Pulmonary artery endothelial cell (primary cell): ENCODE measurements at regions not wholly inside any gene's neighbourhood (a gene's known extent, or its start where the extent isn't known, plus 50 kb on each side); places are given as distances from the start of the nearest gene placed in this dataset.

Source experiments
- DNase-seq: peaks from one replicate; pipeline ENCODE4 v3.0.0-alpha.2; 2011; ENCODE audit warnings: low read depth, low spot score

DNA sequence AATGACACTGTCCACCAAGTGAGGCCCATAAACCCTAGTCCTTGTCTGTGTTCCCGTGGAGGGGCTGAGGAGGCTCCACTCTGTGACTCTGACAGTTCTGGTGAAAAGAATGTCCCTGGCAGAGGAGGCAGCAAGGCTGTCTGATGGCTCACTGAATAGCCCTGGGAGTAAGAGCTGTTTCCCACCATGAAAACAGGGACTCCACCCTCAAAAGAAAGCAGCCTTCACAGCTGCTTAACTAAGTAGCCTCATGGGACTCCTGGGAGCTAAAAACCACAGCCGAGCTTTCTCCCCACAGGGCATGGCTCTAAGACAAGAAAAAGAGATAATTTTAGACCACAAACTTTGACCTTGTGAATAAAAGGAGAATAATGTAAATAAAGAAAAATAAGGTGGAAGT is 135.1 kb upstream of the FRY start:
- no peak for DNase-seq

DNA sequence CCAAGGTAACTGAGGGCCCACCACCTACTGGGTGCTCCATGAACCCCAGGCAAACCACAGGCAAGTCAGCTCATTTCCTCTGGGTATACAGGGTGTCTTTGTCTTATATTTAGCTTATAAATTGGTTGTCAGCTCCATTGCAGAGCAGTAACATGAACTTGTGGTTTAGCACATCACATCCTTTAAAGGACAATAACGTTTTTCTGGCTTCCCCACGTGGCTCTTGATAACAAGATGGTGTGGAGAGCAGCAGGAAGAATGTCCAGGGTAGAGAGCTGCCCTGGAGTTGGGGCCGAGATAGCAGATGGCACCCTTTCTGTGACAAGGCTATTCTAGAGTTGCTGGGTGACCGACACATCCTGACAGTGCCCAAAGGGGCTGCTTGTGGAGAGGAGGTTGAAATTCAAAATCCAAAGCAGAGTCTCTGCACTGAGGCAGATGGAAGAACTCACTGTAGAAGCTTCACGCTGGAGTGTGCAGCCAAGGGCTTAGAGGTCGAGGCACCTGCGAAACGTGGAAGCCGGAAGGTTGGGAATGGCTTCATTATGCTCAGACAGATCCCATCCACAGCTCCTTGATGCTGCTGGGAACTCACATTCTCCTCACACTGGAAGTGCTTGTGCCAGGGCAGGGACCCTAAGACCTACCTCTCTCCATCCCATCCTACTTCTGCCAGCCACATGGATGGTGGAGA is 133.0 kb upstream of the FRY start:
- DNase-seq: no peak

DNA sequence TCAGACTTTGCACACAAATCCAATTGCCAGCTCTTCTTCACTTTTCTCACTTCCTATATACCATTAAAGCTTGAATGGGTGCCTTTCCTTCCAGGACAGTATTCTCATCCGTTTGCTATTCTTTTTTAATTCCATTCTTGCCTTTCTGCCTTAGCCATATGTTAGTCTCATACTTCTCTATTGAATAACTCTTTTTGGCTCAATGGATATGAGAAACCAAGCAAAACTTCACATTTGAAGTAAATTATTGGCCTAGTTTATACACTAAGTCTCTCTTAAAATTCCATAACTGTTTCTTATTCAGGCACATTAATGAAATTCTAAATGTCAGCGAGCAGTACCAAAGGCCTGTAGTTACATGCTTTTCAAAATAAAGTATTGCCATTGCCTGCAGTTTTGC is 129.6 kb upstream of the FRY start:
- DNase-seq: no peak

- no peak for DNase-seq
These were observed 128.3 kb upstream of the FRY start for GRCh38 chr13:31903111-31903815.

- DNase-seq: no peak
These were observed 126.4 kb upstream of the FRY start for GRCh38 chr13:31904941-31905824.

DNA sequence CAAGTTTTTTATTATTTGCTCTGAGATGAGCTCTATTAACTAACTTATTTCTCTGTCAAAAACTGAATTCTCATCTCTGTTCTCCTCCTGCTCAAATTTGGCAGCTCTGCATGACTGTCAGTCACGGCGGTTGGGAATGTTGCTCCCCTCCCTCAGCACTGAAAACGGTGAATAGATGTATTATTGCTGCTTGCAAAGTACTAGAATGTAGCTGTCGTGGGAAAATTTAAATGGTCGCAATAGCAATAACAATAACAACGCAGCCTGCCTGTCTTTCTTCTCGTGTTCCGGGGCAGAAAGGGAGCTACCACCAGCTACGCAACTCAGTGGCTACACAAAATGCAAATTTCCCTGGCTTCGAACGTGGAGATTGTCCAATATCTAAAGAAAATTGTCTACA is 125.6 kb upstream of the FRY start:
- no peak for DNase-seq

DNA sequence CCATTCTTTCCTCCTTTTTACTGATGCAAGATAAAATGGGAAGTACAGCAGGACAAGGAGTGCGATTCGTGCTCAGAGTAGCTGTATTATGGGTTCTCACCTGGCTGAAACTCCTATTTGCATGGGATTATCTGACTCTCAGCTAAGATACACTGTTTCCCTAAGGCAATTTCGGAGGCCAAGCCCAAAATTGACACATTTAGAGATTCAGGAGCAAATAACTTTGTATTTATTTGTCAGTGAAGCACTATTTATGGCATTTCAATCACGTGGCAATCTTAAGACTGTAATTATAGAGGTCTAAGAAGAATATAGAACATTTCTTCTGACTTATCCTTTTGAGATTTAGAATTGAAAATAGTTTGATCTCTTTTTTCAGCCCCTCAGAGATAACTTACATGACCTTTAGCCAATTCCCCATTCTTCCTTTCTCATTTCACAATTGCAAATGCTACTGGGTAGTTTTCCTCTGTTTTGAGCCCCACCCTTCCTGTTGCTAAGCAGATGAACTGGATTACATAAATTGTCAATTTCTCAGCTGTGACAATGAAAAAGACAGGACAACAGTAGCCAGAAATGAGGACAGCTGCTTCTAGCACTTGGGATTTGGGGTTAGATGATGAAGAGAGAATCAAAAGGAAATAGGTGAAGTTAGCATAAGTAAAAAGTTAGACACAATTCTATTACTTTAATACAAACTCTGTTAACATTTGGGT is 122.7 kb upstream of the FRY start:
- no peak for DNase-seq

DNA sequence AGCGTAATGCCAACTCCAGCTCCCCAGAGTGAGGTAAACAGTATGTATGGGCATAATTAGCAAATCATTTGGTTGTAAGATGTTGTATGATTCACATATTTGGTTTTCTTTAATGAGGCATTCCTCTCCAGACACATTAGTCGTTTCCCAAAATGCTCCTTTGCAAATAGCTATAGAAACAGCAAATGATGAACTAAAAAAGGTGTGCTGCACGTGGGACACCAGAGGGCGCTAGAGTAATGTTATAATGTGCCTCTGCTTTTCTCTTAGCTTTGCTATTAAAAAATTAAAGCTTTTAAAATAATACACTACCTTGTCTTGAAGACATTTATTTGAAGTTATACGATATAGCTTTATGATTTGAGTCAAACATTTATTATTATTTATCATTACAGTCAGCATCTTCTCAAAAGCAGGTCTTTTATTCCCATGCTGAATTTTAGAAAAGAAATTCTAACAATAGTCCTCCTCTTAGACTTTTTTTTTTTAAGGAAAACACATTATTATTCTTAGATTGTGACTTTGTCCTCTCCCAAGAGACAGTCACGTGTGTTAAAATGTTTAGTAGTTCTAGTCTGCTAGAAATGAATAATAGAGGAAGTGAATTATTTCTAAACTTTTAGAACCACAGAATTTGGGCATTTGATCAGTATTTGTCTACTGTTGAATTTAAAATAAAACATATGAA is 121.6 kb upstream of the FRY start:
- peak; percentile 11 for DNase-seq

GRCh38 chr13:31910633-31911032 is 120.9 kb upstream of the FRY start:
- DNase-seq: no peak

- no peak for DNase-seq
These were observed 118.8 kb upstream of the FRY start for GRCh38 chr13:31912647-31913401.

DNA sequence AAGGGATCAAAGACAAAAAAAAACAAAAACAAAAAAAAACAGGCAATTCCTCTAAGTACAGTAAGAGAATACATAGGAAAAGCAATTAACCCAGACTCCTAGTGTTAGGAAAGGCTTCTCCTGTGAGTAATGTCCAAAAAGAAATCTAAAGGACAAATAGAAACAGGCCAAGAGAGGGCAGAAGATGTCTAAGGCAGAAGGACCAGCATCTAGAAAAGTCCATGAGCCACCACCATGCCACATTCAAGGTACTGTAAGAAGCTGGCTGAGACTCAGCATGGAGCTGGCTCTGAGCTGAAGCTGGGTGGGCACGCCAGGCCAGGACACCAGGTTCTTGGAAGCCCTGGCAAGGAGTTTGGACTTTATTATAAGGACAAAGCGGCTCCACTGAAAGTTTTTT is 118.1 kb upstream of the FRY start:
- no peak for DNase-seq

GRCh38 chr13:31914843-31915242 is 116.7 kb upstream of the FRY start:
- no peak for DNase-seq

DNA sequence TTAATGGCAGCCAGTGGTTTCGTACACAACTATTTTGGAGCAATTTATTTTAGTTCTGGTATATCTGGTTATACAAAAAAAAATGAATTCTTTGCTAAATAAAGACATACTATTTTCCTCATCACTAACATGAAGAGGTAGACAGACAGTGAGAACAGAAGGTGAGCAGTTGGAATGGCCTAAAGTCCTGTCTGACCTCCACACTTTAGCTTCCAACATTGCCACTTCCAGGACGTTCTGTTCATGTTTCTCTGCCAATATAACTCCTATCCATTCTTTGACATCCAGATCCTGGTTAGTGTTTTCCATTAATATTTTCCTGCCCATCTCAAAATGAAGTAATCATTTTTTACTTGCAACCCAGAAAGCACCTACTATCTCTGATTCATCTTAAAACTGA is 112.9 kb upstream of the FRY start:
- DNase-seq: no peak

DNA sequence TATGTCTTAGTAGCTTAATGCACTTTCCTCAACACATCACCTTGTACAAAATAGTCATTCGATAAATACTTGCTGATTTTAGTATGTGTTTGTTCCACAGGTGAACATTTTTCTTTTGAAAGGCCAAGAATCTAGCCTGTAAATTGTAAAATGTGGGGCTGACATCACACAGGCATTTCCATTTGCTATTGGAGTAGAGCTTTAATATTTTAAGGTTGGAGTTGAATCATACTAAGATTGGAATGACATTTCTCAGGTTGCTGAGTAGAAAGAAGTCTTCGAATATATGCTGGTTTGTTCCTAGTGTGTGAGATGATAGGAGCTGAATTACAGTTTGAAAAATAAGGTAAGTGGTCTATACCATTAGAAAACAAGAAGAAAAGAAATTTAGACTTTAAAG is 112.3 kb upstream of the FRY start:
- DNase-seq: no peak

DNA sequence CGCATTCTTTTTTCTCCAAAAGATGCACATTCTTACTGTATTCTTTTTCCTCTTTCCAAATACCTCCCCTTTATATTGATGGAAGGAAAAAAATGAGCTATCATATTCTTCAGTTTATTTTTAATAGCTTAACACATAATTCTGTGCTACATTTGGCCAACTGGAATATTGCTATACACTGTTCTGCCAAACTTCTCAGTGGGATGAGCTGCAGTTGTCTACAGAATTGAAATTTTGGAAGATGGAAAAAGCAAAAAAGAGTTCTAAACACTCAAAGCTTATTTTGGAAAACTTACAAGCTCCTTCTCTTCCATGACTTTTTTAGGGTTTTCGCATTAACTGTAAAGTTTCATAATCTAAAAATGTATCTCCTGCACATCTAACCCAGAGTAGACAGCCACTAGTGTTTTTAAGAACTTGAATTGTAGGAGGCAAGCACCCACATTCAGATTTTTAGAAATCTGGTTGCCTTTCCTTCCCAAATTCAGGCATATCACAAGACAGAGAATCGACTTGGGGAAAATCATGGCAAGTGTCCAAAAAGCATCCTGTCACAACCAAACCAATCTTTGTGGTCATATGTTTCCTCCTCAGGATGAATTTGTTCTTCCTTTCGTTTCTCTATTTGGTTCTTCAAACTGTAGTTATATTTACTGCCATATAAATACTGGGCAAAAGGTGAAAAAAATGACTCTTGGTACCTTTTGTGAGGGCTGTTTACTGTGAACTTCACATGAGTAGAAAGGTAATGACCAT is 111.4 kb upstream of the FRY start:
- DNase-seq: no peak

GRCh38 chr13:31920727-31921100 is 110.9 kb upstream of the FRY start:
- DNase-seq: no peak

DNA sequence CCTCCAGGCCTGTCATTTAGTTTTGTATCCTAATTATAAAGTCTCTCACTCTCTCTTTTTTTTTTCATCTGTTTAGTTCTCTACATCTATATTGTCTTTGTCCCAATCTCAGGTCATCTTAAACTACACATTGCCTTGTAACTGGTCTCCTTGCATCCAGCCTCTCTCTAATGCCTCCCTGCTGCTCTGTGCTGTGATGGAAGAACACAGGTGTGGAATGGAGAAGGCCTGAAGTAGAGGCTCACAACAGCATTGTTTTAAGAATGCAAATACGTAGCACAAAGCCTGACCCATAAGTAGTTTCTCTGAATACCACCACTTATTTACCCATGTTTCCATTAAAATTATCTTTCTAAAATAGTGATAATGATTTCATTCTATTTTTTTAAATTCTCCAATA is 108.8 kb upstream of the FRY start:
- DNase-seq: no peak

- no peak for DNase-seq
These were observed 108.3 kb upstream of the FRY start for GRCh38 chr13:31923134-31923763.

GRCh38 chr13:31925079-31925478 is 106.5 kb upstream of the FRY start:
- no peak for DNase-seq
